SU-DHL-6 (cell line): ENCODE measurements at regions not wholly inside any gene's neighbourhood (a gene's known extent, or its start where the extent isn't known, plus 50 kb on each side); places are given as distances from the start of the nearest gene placed in this dataset.

Experiments used
- CTCF ChIP-seq: fragments of 200-600 bp; sonication (generic); IDR thresholded peaks from one replicate; pipeline ENCODE4 v1.5.1; 2017; ENCODE audit warnings: antibody characterized with exemption, mild to moderate bottlenecking, low read length, moderate library complexity; ENCODE audit not compliant: insufficient read depth, poor library complexity, severe bottlenecking
- EZH2phosphoT487 ChIP-seq: fragments of 200-600 bp; sonication (generic), shearing (Covaris generic); conservative IDR thresholded peaks from 2 replicates; pipeline ENCODE4 v1.6.1; 2018; ENCODE audit warnings: mild to moderate bottlenecking, antibody characterized with exemption, low read length, moderate library complexity, mixed read lengths

DNA sequence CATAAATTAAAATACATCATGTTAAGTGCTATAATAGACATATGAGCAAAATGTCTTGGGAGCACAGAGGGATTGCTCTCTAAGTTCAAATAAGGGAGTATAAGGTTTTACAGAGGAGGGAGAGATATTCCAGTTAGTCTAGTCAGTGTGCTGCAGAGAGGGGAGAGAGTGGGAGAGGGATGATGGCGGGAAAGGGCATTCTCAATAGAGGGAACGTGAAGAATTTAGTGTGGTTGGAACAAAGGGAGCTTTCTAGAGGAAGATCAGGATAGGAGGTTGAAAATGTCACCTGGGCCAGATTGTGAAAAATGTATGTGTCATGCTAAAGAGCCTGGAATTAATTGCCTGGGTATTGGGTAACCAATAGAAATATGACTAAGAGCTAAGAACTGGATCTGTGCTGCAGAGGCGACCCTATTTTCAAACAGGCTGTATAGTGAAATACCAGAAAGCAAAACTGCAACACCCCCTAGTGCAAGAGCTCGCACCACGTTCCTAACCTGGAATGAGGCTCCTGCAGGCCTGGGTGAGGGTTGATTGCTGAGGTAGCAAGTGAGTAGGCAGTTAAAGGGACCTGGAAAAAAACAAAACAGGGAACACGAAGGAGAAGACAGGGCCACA is 791.8 kb upstream of the C9orf72 start:
- TF ChIP-seq CTCF (no peak), EZH2phosphoT487 (no peak)
